ENCODE measurements at regions not wholly inside any gene's neighbourhood (a gene's known extent, or its start where the extent isn't known, plus 50 kb on each side); places are given as distances from the start of the nearest gene placed in this dataset.
"Not testable (repeated sequence)": the region's sequence is repeated elsewhere in the genome, so short reads cannot be mapped to it uniquely, and the experiment has no call there.

DNA sequence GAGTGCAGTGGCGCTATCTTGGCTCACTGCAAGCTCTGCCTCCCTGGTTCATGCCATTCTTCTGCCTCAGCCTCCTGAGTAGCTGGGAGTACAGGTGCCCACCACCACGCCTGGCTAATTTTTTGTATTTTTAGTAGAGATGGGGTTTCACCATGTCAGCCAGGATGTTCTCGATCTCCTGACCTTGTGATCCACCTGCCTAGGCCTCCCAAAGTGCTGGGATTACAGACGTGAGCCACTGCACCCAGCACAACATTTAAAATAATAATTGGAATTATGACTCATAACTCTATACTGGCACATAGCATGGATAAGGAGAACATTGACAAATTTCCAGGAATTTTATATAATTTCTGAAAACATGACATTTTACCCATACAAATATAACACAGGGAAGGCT is 54.2 kb downstream of the DBET start:
- H3K27ac ChIP-seq; H3K4me1 ChIP-seq; H3K4me3 ChIP-seq; H3K36me3 ChIP-seq; in situ Hi-C loops (cut with MboI; ENCODE audit: low sequenced_read_pairs in 4 of 4); DNase-seq; H3K9me3 ChIP-seq; ATAC-seq; intact Hi-C loops (cut with DNase I; ENCODE audit: low total_unique reads); H3K27me3 ChIP-seq: not testable (repeated sequence)

DNA sequence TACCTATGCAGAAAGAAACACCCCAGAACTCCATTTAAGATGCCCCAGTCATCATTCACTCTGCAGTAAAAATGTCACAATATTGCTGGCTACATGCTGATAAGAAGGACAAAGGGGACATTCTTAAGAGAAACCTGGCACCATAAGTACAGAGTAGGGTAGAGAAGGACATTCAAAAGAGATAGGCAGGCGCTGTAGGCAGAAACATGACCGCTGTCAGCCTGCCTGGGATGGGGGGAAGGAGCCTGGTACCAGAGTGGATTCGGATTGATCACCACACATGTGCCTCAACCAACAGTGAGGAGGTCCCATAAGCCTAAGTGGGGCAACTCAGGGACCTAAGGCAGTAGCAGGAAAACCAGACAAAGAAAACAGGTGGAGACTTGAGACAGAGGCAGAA is 54.1 kb upstream of the DUX4 start:
- intact Hi-C loops (cut with DNase I; ENCODE audit: low total_unique reads); DNase-seq: not testable (repeated sequence)

DNA sequence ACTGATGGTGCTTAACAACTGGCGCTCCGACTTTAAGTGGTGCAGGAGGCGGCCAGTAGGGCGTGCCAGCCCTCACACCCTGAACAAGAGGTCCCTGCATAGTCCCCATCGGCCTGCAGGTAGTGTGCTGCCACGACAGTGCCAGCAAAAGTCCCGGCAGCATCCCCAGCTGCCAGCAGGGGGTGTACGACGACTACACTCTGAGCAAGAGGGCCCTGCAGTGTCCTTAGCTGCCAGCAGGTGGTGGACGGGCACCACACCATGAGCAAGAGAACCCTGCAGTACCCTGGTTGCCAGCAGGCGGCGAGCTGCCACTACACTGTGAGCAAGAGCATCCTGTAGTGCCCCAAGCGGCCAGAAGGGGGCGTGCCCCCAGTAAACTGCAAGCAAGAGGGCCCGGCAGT is 53.5 kb upstream of the DUX4 start:
- intact Hi-C loops (cut with DNase I; ENCODE audit: low total_unique reads); H3K36me3 ChIP-seq; ATAC-seq; H3K4me3 ChIP-seq; H3K9me3 ChIP-seq; DNase-seq; H3K27me3 ChIP-seq; H3K4me1 ChIP-seq; H3K27ac ChIP-seq; in situ Hi-C loops (cut with MboI; ENCODE audit: low sequenced_read_pairs in 4 of 4): not testable (repeated sequence)

More for the DNA sequence above, 54.1 kb upstream of the DUX4 start:
- H3K9me3 ChIP-seq; ATAC-seq; H3K27me3 ChIP-seq; H3K4me1 ChIP-seq; H3K36me3 ChIP-seq; H3K4me3 ChIP-seq; in situ Hi-C loops (cut with MboI; ENCODE audit: low sequenced_read_pairs in 4 of 4); H3K27ac ChIP-seq: not testable (repeated sequence)

DNA sequence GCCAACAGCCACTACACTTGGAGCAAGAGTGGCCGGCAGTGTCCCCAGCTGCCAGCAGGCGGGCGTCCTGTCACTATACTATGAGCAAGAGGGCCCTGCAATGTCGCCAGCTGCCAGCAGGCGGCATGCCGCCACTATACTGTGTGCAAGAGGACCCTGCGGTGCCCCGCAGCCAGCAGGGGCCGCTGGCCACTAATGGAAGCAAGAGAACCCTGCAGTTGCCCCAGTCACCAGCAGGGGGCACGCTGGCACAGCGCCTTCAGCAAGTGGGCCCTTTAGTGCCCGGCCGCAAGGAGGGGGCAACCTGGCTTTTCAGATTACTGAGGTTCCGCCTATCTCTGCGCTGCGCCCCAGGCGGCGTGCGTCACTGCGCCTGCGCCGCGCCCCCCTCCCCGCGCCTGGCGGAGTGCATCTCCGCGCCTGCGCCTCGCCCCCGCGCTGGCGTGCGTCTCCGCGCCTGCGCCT is 53.0 kb upstream of the DUX4 start:
- H3K9me3 ChIP-seq; in situ Hi-C loops (cut with MboI; ENCODE audit: low sequenced_read_pairs in 4 of 4); DNase-seq; H3K4me3 ChIP-seq; H3K36me3 ChIP-seq; H3K27ac ChIP-seq; H3K4me1 ChIP-seq; H3K27me3 ChIP-seq; intact Hi-C loops (cut with DNase I; ENCODE audit: low total_unique reads): not testable (repeated sequence)
- ATAC-seq = peak in 1 of 2 donors; percentile 21

DNA sequence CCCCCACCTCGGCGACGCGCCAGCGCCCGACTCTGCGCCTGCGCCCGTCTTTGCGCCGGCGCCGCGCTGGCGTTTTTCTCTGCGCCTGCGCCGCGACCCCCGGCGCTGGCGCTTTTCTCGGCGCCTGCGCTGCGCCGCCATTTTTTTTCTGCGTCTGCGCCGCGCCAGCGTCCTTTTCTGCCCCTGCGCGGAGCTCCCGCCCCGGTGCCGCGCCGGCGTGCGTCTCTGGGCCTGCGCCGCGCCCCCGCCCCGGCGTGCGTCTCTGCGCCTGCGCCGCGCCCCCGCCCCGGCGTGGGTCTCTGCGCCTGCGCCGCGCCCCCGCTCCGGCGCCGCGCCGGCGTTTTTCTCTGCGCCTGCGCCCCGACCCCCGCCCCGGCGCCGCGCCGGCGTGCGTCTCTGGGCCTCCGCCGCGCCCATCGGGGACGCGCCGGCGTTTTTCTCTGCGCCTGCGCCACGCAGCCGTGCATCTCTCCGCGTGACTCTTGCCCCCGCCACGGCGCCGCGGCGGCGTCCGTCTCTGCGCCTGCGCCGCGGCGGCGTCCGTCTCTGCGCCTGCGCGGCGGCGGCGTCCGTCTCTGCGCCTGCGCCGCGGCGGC is 52.4 kb upstream of the DUX4 start:
- H3K4me3 ChIP-seq; H3K36me3 ChIP-seq; in situ Hi-C loops (cut with MboI; ENCODE audit: low sequenced_read_pairs in 4 of 4); H3K4me1 ChIP-seq; H3K27me3 ChIP-seq; DNase-seq; H3K9me3 ChIP-seq; ATAC-seq; H3K27ac ChIP-seq; intact Hi-C loops (cut with DNase I; ENCODE audit: low total_unique reads): not testable (repeated sequence)

DNA sequence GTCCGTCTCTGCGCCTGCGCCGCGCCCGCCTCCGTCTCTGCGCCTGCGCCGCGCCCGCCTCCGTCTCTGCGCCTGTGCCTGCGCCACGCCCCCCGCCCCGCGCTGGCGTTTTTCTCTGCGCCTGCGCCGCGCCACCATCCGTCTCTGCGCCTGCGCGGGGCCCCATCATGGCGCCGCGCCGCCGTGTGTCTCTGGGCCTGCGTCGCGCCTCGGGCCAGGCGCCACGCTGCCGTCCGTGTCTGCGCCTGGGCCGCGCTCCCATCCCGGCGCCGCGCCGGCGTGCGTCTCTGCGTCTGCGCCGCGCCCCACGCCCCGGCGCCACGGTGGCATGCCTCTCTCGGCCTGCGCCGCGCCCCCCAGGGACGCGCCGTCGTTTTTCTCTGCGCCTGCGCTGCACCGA is 51.8 kb upstream of the DUX4 start:
- in situ Hi-C loops (cut with MboI; ENCODE audit: low sequenced_read_pairs in 4 of 4) (no loop called here), intact Hi-C loops (cut with DNase I; ENCODE audit: low total_unique reads) (no loop called here)
- no peaks in the 10 kb centered on the region for H3K4me1 ChIP-seq
- no peaks in the 10 kb centered on the region for H3K9me3 ChIP-seq
- TF ChIP-seq, protein P1, sequence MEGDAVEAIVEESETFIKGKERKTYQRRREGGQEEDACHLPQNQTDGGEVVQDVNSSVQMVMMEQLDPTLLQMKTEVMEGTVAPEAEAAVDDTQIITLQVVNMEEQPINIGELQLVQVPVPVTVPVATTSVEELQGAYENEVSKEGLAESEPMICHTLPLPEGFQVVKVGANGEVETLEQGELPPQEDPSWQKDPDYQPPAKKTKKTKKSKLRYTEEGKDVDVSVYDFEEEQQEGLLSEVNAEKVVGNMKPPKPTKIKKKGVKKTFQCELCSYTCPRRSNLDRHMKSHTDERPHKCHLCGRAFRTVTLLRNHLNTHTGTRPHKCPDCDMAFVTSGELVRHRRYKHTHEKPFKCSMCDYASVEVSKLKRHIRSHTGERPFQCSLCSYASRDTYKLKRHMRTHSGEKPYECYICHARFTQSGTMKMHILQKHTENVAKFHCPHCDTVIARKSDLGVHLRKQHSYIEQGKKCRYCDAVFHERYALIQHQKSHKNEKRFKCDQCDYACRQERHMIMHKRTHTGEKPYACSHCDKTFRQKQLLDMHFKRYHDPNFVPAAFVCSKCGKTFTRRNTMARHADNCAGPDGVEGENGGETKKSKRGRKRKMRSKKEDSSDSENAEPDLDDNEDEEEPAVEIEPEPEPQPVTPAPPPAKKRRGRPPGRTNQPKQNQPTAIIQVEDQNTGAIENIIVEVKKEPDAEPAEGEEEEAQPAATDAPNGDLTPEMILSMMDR (IDR thresholded peaks at IDR 0.05 in 4 of 5, conservative IDR thresholded peaks at IDR 0.05 in 1 of 5) = no peak
- no peak for TF ChIP-seq POLR2A (IDR thresholded peaks at IDR 0.05)
- H3K36me3 ChIP-seq = no peaks in the 10 kb centered on the region
- peak in 1 of 2 donors; percentile 39 for ATAC-seq
- no peak for DNase-seq
- no peaks in the 10 kb centered on the region for H3K27me3 ChIP-seq
- H3K4me3 ChIP-seq = no peak overlapping the region
- no peak overlapping the region for H3K27ac ChIP-seq

DNA sequence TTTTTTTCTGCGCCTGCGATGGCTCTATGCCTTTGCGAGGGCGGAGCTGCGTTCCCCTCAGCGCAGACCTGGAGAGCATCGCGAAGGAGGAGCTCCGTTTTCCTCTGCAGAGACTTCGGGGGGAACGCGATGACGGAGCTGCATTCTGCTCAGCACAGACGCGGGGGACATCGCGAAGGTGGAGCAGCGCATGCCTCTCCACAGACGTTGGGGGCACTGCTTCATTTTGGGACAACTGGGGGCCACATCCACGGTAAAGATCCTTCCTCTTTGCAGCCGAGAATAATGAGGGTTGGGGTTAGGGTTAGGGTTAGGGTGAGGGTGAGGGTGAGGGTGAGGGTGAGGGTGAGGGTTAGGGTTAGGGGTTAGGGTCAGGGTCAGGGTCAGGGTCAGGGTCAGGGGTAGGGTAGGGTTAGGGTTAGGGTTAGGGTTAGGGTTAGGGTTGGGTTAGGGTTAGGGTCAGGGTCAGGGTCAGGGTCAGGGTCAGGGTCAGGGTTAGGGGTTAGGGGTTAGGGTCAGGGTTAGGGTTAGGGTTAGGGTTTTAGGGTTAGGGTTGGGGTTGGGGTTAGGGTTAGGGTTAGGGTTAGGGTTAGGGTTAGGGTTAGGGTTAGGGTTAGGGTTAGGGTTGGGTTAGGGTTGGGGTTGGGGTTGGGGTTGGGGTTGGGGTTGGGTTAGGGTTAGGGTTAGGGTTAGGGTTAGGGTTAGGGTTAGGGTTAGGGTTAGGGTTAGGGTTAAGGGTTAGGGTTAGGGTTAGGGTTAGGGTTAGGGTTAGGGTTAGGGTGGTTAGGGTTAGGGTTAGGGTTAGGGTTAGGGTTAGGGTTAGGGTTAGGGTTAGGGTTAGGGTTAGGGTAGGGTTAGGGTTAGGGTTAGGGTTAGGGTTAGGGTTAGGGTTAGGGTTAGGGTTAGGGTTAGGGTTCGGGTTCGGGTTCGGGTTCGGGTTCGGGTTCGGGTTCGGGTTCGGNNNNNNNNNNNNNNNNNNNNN is 51.1 kb upstream of the DUX4 start:
- in situ Hi-C loops (cut with MboI; ENCODE audit: low sequenced_read_pairs in 4 of 4); H3K9me3 ChIP-seq; H3K4me1 ChIP-seq; H3K4me3 ChIP-seq; H3K27me3 ChIP-seq; intact Hi-C loops (cut with DNase I; ENCODE audit: low total_unique reads); H3K27ac ChIP-seq; H3K36me3 ChIP-seq: not testable (repeated sequence)
- DNase-seq (peak in 1 of 2 donors; percentile 29), ATAC-seq (peak in 1 of 2 donors; percentile 65)
